H9 (cell line): ENCODE measurements at regions not wholly inside any gene's neighbourhood (a gene's known extent, or its start where the extent isn't known, plus 50 kb on each side); places are given as distances from the start of the nearest gene placed in this dataset.

ENCODE experiments used
- DNase-seq: peaks from one replicate; pipeline ENCODE4 v3.0.0-alpha.2; 2017
- H2AFZ ChIP-seq: one replicate; pipeline ENCODE4 v1.6.1; 2013; ENCODE audit warnings: mild to moderate bottlenecking, low read length, control low read depth, moderate library complexity
- H2AK5ac ChIP-seq: 2 replicates; pipeline ENCODE4 v1.6.1; 2013; ENCODE audit warnings: low read length, control low read depth, mixed read lengths; ENCODE audit not compliant: insufficient read length
- H2BK120ac ChIP-seq: one replicate; pipeline ENCODE4 v1.6.1; 2013; ENCODE audit warnings: low read depth, mild to moderate bottlenecking, low read length, control low read depth, inconsistent platforms; ENCODE audit not compliant: poor library complexity, severe bottlenecking
- H2BK12ac ChIP-seq: 2 replicates; pipeline ENCODE4 v1.6.1; 2013; ENCODE audit warnings: low read length, control low read depth, mixed read lengths, low read depth; ENCODE audit not compliant: insufficient read length
- H2BK15ac ChIP-seq: 2 replicates; pipeline ENCODE4 v1.6.1; 2013; ENCODE audit warnings: low read depth, low read length, control low read depth
- H2BK20ac ChIP-seq: one replicate; pipeline ENCODE4 v1.6.1; 2013; ENCODE audit warnings: low read depth, mild to moderate bottlenecking, low read length, control low read depth, inconsistent platforms; ENCODE audit not compliant: poor library complexity, severe bottlenecking
- H2BK5ac ChIP-seq: 2 replicates; pipeline ENCODE4 v1.6.1; 2013; ENCODE audit warnings: low read length, control low read depth, mixed read lengths; ENCODE audit not compliant: insufficient read length
- H3K14ac ChIP-seq: 2 replicates; pipeline ENCODE4 v1.6.1; 2013; ENCODE audit warnings: low read length, control low read depth; ENCODE audit not compliant: insufficient read depth
- H3K18ac ChIP-seq: 2 replicates; pipeline ENCODE4 v1.6.1; 2013; ENCODE audit warnings: low read depth, mild to moderate bottlenecking, mixed read lengths, low read length, control low read depth; ENCODE audit not compliant: insufficient read length
- H3K23ac ChIP-seq: 2 replicates; pipeline ENCODE4 v1.6.1; 2013; ENCODE audit warnings: low read length, control low read depth, mixed read lengths, low read depth; ENCODE audit not compliant: insufficient read length
- H3K23me2 ChIP-seq: 2 replicates; pipeline ENCODE4 v1.6.1; 2013; ENCODE audit warnings: low read depth, mild to moderate bottlenecking, mixed read lengths, low read length, control low read depth; ENCODE audit not compliant: insufficient read length, poor library complexity, severe bottlenecking
- H3K27ac ChIP-seq: 2 replicates; pipeline ENCODE4 v1.5.1; 2013; ENCODE audit warnings: low read length, control low read depth, mixed read lengths, low read depth; ENCODE audit not compliant: insufficient read length
- H3K27me3 ChIP-seq: 2 replicates; pipeline ENCODE4 v1.6.1; 2013; ENCODE audit warnings: low read length, control low read depth, inconsistent platforms; ENCODE audit not compliant: insufficient read depth
- H3K4ac ChIP-seq: 2 replicates; pipeline ENCODE4 v1.6.1; 2013; ENCODE audit warnings: low read depth, mild to moderate bottlenecking, control low read depth, inconsistent platforms, low read length, moderate library complexity
- H3K4me1 ChIP-seq: 2 replicates; pipeline ENCODE4 v1.6.1; 2013; ENCODE audit warnings: low read length, control low read depth, inconsistent platforms; ENCODE audit not compliant: insufficient read depth
- H3K4me2 ChIP-seq: 2 replicates; pipeline ENCODE4 v1.6.1; 2013; ENCODE audit warnings: low read length, control low read depth, mixed read lengths; ENCODE audit not compliant: insufficient read length, insufficient read depth
- H3K56ac ChIP-seq: 2 replicates; pipeline ENCODE4 v1.6.1; 2013; ENCODE audit warnings: low read depth, mild to moderate bottlenecking, mixed read lengths, low read length, control low read depth; ENCODE audit not compliant: insufficient read length
- H3K79me1 ChIP-seq: 2 replicates; pipeline ENCODE4 v1.6.1; 2013; ENCODE audit warnings: low read depth, mild to moderate bottlenecking, moderate library complexity, low read length, control low read depth, inconsistent platforms; ENCODE audit not compliant: insufficient read depth, poor library complexity, severe bottlenecking
- H3K79me2 ChIP-seq: 2 replicates; pipeline ENCODE4 v1.6.1; 2013; ENCODE audit warnings: low read length, control low read depth, inconsistent platforms; ENCODE audit not compliant: insufficient read depth
- H3K9ac ChIP-seq: 2 replicates; pipeline ENCODE4 v1.6.1; 2013; ENCODE audit warnings: low read length, control low read depth, mixed read lengths; ENCODE audit not compliant: insufficient read length; ENCODE audit errors: extremely low read depth
- H3K9me3 ChIP-seq: one replicate; pipeline ENCODE4 v1.6.1; 2013; ENCODE audit warnings: low read depth, low read length, inconsistent platforms; ENCODE audit not compliant: control insufficient read depth
- H3T11ph ChIP-seq: one replicate; pipeline ENCODE4 v1.6.1; 2013; ENCODE audit warnings: mild to moderate bottlenecking, low read length, control low read depth, inconsistent platforms
- H4K20me1 ChIP-seq: one replicate; pipeline ENCODE4 v1.6.1; 2013; ENCODE audit not compliant: control insufficient read depth, insufficient read length, insufficient read depth
- H4K5ac ChIP-seq: 2 replicates; pipeline ENCODE4 v1.6.1; 2013; ENCODE audit warnings: low read depth, mild to moderate bottlenecking, mixed read lengths, low read length, control low read depth; ENCODE audit not compliant: insufficient read length
- H4K8ac ChIP-seq: replicated peaks from 2 replicates; pipeline ENCODE4 v1.6.1; 2013; ENCODE audit warnings: low read length, control low read depth, mixed read lengths, low read depth; ENCODE audit not compliant: insufficient read length
- H4K91ac ChIP-seq: 2 replicates; pipeline ENCODE4 v1.6.1; 2013; ENCODE audit warnings: low read depth, mild to moderate bottlenecking, moderate library complexity, mixed read lengths, low read length, control low read depth; ENCODE audit not compliant: insufficient read length
- H3K27ac Mint-ChIP-seq, 3 experiments: 2 replicates in 2 of 3; 3 replicates in 1 of 3; pipeline ENCODE4 v1.8.0; 2020 to 2021; ENCODE audit warnings: mixed read lengths in 3 of 3, mild to moderate bottlenecking in 1 of 3, moderate library complexity in 1 of 3
- H3K27me3 Mint-ChIP-seq: 2 replicates; pipeline ENCODE4 v1.8.0; 2021; ENCODE audit warnings: low read depth, mild to moderate bottlenecking, moderate library complexity, mixed read lengths
- H3K36me3 Mint-ChIP-seq, 3 experiments: 2 replicates in 2 of 3; 3 replicates in 1 of 3; pipeline ENCODE4 v1.8.0; 2020 to 2021; ENCODE audit warnings: low read depth in 3 of 3, mixed read lengths in 3 of 3; ENCODE audit not compliant: insufficient read depth in 1 of 3
- H3K4me1 Mint-ChIP-seq, 2 experiments: 2 replicates each; pipeline ENCODE4 v1.8.0; 2020; ENCODE audit warnings: mixed read lengths in 2 of 2
- H3K4me3 Mint-ChIP-seq, 2 experiments: 2 replicates in 1 of 2; 3 replicates in 1 of 2; pipeline ENCODE4 v1.8.0; 2020 to 2021; ENCODE audit warnings: mild to moderate bottlenecking in 2 of 2, mixed read lengths in 2 of 2, moderate library complexity in 1 of 2
- H3K9me3 Mint-ChIP-seq, 2 experiments: 2 replicates in 1 of 2; 3 replicates in 1 of 2; pipeline ENCODE4 v1.8.0; 2020; ENCODE audit warnings: mild to moderate bottlenecking in 2 of 2, mixed read lengths in 2 of 2, moderate library complexity in 1 of 2
- WGBS: extraction: QIAGEN DNeasy Blood & Tissue Kit; methylation state at CpG from one replicate; pipeline ENCODE4 v1.1.7; 2013; ENCODE audit warnings: missing lambda C conversion rate, low lambda C conversion rate, mixed read lengths; ENCODE audit not compliant: insufficient read length; ENCODE audit errors: extremely low coverage; 5-methylcytosine and 5-hydroxymethylcytosine counted together
- TF ChIP-seq, protein P1 (sequence below): fragments of 200-600 bp; sonication (generic); conservative IDR thresholded peaks from 3 replicates; pipeline ENCODE4 v1.8.0; 2021; ENCODE audit warnings: antibody characterized with exemption, mild to moderate bottlenecking

GRCh38 chr22:22165936-22166710, 78.5 kb upstream of the VPREB1 start:
- no CpG with 5 or more reads among the region's 6 CpGs for WGBS
- Histone ChIP-seq H4K91ac (no peak overlapping the region), H4K20me1 (peaks cover 3% of the 10 kb centered on the region), H2AFZ (no peak overlapping the region), H2AK5ac (no peak overlapping the region), H4K5ac (no peak overlapping the region), H4K8ac (no peak overlapping the region), H2BK20ac (no peak overlapping the region), H3T11ph (no peak overlapping the region), H3K4ac (no peak overlapping the region), H2BK5ac (no peak overlapping the region), H3K23me2 (no peaks in the 10 kb centered on the region), H3K4me2 (no peak overlapping the region), H3K9me3 (no peaks in the 10 kb centered on the region), H3K14ac (no peak overlapping the region; the same call in 1 of the 2 replicates), H3K56ac (no peak overlapping the region), H3K18ac (no peak overlapping the region), H3K79me2 (no peaks in the 10 kb centered on the region), H2BK15ac (no peak overlapping the region), H3K9ac (no peak overlapping the region), H2BK12ac (no peak overlapping the region), H3K23ac (no peak overlapping the region), H3K79me1 (no peaks in the 10 kb centered on the region), H3K4me1 (no peaks in the 10 kb centered on the region), H3K27me3 (peaks cover 77% of the 10 kb centered on the region), H3K27ac (no peak overlapping the region), H2BK120ac (no peak overlapping the region)
- DNase-seq: no peak
- Mint-ChIP-seq H3K27me3 (peaks cover 98% of the 10 kb centered on the region), H3K4me3 (no peak overlapping the region), H3K4me1 (peaks cover 0 to 3% of the 10 kb centered on the region in 2 experiments; a peak in 1 of 4 replicates), H3K9me3 (peaks cover 0 to 6% of the 10 kb centered on the region in 2 experiments; a peak in 2 of 5 replicates), H3K27ac (no peak overlapping the region; a peak in 1 of 7 replicates), H3K36me3 (no peaks in the 10 kb centered on the region; a peak in 1 of 7 replicates)
- TF ChIP-seq, protein P1, sequence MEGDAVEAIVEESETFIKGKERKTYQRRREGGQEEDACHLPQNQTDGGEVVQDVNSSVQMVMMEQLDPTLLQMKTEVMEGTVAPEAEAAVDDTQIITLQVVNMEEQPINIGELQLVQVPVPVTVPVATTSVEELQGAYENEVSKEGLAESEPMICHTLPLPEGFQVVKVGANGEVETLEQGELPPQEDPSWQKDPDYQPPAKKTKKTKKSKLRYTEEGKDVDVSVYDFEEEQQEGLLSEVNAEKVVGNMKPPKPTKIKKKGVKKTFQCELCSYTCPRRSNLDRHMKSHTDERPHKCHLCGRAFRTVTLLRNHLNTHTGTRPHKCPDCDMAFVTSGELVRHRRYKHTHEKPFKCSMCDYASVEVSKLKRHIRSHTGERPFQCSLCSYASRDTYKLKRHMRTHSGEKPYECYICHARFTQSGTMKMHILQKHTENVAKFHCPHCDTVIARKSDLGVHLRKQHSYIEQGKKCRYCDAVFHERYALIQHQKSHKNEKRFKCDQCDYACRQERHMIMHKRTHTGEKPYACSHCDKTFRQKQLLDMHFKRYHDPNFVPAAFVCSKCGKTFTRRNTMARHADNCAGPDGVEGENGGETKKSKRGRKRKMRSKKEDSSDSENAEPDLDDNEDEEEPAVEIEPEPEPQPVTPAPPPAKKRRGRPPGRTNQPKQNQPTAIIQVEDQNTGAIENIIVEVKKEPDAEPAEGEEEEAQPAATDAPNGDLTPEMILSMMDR: no peak
